Breast epithelium (tissue), 3 donors: ENCODE measurements at regions not wholly inside any gene's neighbourhood (a gene's known extent, or its start where the extent isn't known, plus 50 kb on each side); places are given as distances from the start of the nearest gene placed in this dataset.

ENCODE experiments used
- CTCF ChIP-seq, 3 donors: fragments of 450-650 bp; IDR thresholded peaks; one replicate each; pipeline ENCODE4 v1.5.1; 2016 to 2017; ENCODE audit warnings: antibody characterized with exemption in 3 of 3, mild to moderate bottlenecking in 3 of 3, moderate library complexity in 3 of 3
- POLR2A ChIP-seq: fragments of 450-650 bp; IDR thresholded peaks from one replicate; pipeline ENCODE4 v1.6.1; 2016; ENCODE audit warnings: antibody characterized with exemption, mild to moderate bottlenecking, moderate library complexity
- POLR2AphosphoS5 ChIP-seq, 3 donors: sonication (generic); formaldehyde crosslinking; IDR thresholded peaks; one replicate each; pipeline ENCODE4 v1.6.1; 2017; ENCODE audit warnings: antibody characterized with exemption in 3 of 3

GRCh38 chr3:26202169-26202568 is 412.3 kb downstream of the OXSM start:
- TF ChIP-seq POLR2AphosphoS5 (IDR thresholded peaks at IDR 0.05): no peak
- TF ChIP-seq CTCF (IDR thresholded peaks at IDR 0.05): no peak
- TF ChIP-seq POLR2A: no peak
